ENCODE measurements at regions not wholly inside any gene's neighbourhood (a gene's known extent, or its start where the extent isn't known, plus 50 kb on each side); places are given as distances from the start of the nearest gene placed in this dataset.

- no peaks in the 10 kb centered on the region for H3K27me3 Mint-ChIP-seq
- H3K36me3 Mint-ChIP-seq = no peaks in the 10 kb centered on the region
- CTCF ChIA-PET = no interaction called here
- no peak overlapping the region for H3K4me3 Mint-ChIP-seq
- H3K4me1 Mint-ChIP-seq = no peaks in the 10 kb centered on the region
- no peak for DNase-seq
- no peak overlapping the region for H3K27ac Mint-ChIP-seq
- peaks cover 8% of the 10 kb centered on the region for H3K9me3 Mint-ChIP-seq
Observed at GRCh38 chr1:2934642-2935081, 86.6 kb upstream of the ACTRT2 start.

DNA sequence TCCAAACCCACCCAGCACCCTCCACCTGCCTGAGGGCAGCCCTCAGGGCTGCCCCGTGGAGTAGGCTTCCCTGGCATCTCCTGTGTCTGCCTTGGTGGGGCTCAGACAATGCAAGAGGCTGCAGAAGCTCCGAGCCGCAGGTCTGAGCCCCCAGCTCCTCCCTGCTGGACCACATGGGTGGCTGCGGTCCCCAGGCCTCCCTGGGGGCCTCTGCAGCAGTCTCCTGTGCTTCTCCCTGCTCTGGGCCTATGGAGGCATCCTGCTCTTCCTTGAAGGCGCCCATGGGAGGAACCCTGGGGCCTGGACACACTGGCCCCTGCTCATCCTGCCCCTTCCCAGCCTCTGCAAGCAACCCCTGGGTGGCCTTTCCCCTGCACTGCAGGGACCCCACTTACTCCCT is 86.1 kb upstream of the ACTRT2 start:
- H3K4me3 Mint-ChIP-seq = no peak overlapping the region
- CTCF ChIA-PET = no interaction called here
- no peak for DNase-seq
- H3K4me1 Mint-ChIP-seq = no peaks in the 10 kb centered on the region
- peaks cover 8% of the 10 kb centered on the region for H3K9me3 Mint-ChIP-seq
- no peaks in the 10 kb centered on the region for H3K36me3 Mint-ChIP-seq
- no peaks in the 10 kb centered on the region for H3K27me3 Mint-ChIP-seq
- no peak overlapping the region for H3K27ac Mint-ChIP-seq

DNA sequence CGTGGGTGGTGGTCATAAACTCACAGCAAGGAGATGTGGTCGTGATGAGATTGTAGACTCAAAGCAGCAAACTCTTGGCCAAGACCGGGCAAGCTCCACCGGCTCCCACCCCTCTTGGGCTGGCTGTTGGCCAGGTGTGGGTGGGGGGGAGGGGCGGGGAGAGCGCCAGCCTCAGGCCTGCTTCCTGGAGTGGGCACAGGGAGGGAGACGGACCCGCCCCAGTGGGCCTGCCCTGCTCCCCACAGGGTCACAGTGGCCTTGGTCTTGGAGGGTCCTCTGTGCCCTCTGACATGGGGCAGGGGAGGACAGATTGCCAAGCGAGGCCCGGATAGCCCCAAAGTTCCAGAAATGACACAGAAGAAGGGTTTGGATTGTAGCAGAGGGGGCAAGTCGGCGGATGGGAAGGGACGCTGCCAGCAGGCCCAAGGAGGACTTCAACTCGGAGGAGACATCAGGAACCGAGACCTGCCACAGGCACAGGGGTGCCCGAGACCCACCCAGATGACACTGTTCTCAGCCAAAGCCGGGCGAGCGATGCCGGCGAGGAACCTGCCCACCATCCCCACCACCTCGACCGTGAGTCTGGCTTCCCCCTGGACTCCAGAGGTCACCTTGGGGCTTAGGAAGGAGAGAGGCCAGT is 85.4 kb upstream of the ACTRT2 start:
- H3K36me3 Mint-ChIP-seq = no peaks in the 10 kb centered on the region
- H3K9me3 Mint-ChIP-seq = peaks cover 8% of the 10 kb centered on the region
- H3K27me3 Mint-ChIP-seq = no peaks in the 10 kb centered on the region
- CTCF ChIA-PET = no interaction called here
- no peaks in the 10 kb centered on the region for H3K4me1 Mint-ChIP-seq
- no peak overlapping the region for H3K4me3 Mint-ChIP-seq
- no peak overlapping the region for H3K27ac Mint-ChIP-seq
- DNase-seq = no peak

- no peaks in the 10 kb centered on the region for H3K36me3 Mint-ChIP-seq
- no peaks in the 10 kb centered on the region for H3K27me3 Mint-ChIP-seq
- H3K4me1 Mint-ChIP-seq = no peaks in the 10 kb centered on the region
- CTCF ChIA-PET = no interaction called here
- peaks cover 11% of the 10 kb centered on the region for H3K9me3 Mint-ChIP-seq
- DNase-seq = no peak
- H3K27ac Mint-ChIP-seq = no peak overlapping the region
- no peak overlapping the region for H3K4me3 Mint-ChIP-seq
Observed at GRCh38 chr1:2936559-2937515, 84.4 kb upstream of the ACTRT2 start.

- Mint-ChIP-seq H3K4me3 (no peak overlapping the region), H3K4me1 (no peaks in the 10 kb centered on the region), H3K27me3 (no peaks in the 10 kb centered on the region), H3K36me3 (no peaks in the 10 kb centered on the region), H3K9me3 (peaks cover 13% of the 10 kb centered on the region), H3K27ac (no peak overlapping the region)
- no peak for DNase-seq
- CTCF ChIA-PET = no interaction called here
Observed at GRCh38 chr1:2937805-2938204, 83.5 kb upstream of the ACTRT2 start.

GRCh38 chr1:2939041-2939552 is 82.2 kb upstream of the ACTRT2 start:
- no peaks in the 10 kb centered on the region for H3K4me1 Mint-ChIP-seq
- CTCF ChIA-PET = interaction anchor here (0.6 kb wide), 1 partner anchor 470 kb away, joined by 3 read pairs; no protein-coding TSS in a partner anchor
- H3K27ac Mint-ChIP-seq = no peak overlapping the region
- H3K9me3 Mint-ChIP-seq = peaks cover 13% of the 10 kb centered on the region
- H3K27me3 Mint-ChIP-seq = no peaks in the 10 kb centered on the region
- H3K36me3 Mint-ChIP-seq = no peaks in the 10 kb centered on the region
- no peak overlapping the region for H3K4me3 Mint-ChIP-seq
- DNase-seq = no peak

DNA sequence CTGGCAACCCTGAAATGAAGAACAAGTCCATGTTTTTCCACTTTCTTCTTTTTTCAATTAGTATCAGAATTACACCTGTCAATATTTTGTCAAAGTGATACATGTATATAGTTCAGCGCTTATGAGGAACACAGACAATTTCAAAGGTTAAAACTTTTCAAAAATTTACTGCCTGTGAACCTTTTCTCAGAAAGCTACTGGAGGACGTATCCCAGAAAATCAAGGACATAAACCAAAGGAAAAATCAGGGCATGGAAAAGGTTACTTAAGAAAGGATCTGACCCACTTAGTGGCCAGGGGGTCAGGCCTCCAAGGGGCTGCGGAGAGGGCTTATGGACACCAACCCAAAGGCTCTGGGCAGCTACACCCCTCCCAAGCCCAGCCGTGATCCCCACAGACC is 81.1 kb upstream of the ACTRT2 start:
- H3K27ac Mint-ChIP-seq = no peak overlapping the region
- H3K4me3 Mint-ChIP-seq = no peak overlapping the region
- H3K4me1 Mint-ChIP-seq = no peaks in the 10 kb centered on the region
- H3K27me3 Mint-ChIP-seq = no peaks in the 10 kb centered on the region
- no peak for DNase-seq
- CTCF ChIA-PET = no interaction called here
- peaks cover 13% of the 10 kb centered on the region for H3K9me3 Mint-ChIP-seq
- no peaks in the 10 kb centered on the region for H3K36me3 Mint-ChIP-seq

GRCh38 chr1:2941040-2941439 is 80.2 kb upstream of the ACTRT2 start:
- Mint-ChIP-seq H3K27me3 (no peaks in the 10 kb centered on the region), H3K36me3 (no peaks in the 10 kb centered on the region), H3K9me3 (peaks cover 13% of the 10 kb centered on the region), H3K4me1 (no peaks in the 10 kb centered on the region), H3K4me3 (no peak overlapping the region), H3K27ac (no peak overlapping the region)
- no peak for DNase-seq
- CTCF ChIA-PET = no interaction called here

DNA sequence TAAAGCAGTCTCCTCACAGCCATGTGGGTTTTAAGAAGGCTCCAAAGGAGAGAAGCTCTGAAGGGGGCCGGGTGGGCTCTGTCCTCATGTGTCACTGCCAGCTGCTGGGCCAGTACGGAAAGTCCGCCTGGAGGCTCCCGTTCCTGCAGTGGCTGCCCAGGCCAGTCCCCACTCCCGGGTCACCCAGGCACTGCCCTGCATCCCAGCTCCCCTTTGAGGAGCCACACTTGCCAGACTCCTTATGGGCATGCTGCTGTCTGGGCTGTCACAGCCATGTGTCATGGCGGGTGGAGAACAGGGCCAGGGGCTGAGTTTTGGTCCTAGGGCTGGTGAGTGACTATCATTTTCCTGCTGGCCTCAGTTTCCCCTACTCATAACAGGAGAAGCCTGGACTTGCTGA is 79.4 kb upstream of the ACTRT2 start:
- Mint-ChIP-seq H3K4me1 (no peaks in the 10 kb centered on the region), H3K9me3 (peaks cover 13% of the 10 kb centered on the region), H3K4me3 (no peak overlapping the region), H3K36me3 (no peaks in the 10 kb centered on the region), H3K27ac (no peak overlapping the region), H3K27me3 (peaks cover under 1% of the 10 kb centered on the region)
- CTCF ChIA-PET = no interaction called here
- DNase-seq = no peak

DNA sequence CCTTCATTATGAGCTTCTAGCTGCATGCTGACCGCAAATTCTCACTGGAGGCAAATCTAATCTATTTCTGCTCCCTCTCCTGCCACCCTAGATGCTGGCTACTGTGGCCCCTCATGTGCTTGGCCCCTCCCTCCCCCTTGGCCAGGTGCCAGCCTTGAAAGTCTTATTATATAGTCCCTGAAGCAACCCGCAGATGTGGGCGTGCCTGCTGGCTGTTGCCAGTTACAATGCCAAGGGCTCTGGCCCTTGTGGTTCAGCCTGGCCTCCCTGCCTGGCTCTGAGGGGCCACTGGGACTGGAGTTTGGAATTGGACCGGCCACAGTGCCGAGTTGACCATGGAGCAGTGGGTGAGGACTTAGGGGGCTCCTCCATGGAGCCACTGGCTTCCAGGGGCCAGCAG is 78.9 kb upstream of the ACTRT2 start:
- no peaks in the 10 kb centered on the region for H3K36me3 Mint-ChIP-seq

DNA sequence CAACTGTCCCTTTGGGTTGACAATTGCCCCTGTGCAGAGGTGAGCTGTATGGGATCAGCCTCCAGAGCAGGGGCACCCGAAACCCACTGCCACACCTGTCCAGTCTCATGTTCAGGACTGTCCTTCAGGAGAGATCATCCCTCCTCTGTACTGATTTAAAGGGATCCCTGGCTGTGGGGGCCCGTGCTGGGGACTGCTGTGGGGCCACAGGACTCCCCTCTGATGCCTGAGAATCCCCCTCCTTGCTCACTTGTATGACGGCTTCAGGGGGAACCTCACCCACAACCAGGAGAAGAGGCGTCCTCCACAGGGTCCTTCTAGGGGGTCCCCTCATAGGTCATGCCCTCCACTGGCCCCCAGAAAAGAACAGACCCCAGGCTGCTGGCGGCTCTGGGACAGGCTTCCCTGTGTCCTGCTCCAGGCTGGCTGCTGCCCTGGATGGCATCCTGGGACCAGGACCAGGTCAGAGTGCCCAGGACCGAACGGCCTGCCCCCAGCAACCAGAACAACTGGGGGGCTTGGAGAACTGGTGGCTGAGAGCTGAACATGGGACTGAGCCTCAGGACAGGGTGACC is 77.5 kb upstream of the ACTRT2 start:
- no peak overlapping the region for H3K27ac Mint-ChIP-seq

More for the DNA sequence above, 78.9 kb upstream of the ACTRT2 start:
- Mint-ChIP-seq H3K4me3 (no peak overlapping the region), H3K27ac (no peak overlapping the region), H3K4me1 (no peaks in the 10 kb centered on the region), H3K9me3 (peaks cover 13% of the 10 kb centered on the region), H3K27me3 (peaks cover 5% of the 10 kb centered on the region)
- CTCF ChIA-PET = no interaction called here
- no peak for DNase-seq

GRCh38 chr1:2944705-2945104 is 76.6 kb upstream of the ACTRT2 start:
- Mint-ChIP-seq H3K36me3 (no peaks in the 10 kb centered on the region), H3K27ac (no peak overlapping the region), H3K4me1 (no peaks in the 10 kb centered on the region), H3K27me3 (peaks cover 9% of the 10 kb centered on the region), H3K4me3 (no peak overlapping the region), H3K9me3 (peaks cover 5% of the 10 kb centered on the region)
- DNase-seq = peak; percentile 11
- CTCF ChIA-PET = no interaction called here

More for the DNA sequence above, 77.5 kb upstream of the ACTRT2 start:
- H3K9me3 Mint-ChIP-seq = peaks cover 5% of the 10 kb centered on the region
- no peak overlapping the region for H3K4me3 Mint-ChIP-seq
- CTCF ChIA-PET = no interaction called here
- H3K27me3 Mint-ChIP-seq = peaks cover 9% of the 10 kb centered on the region
- H3K4me1 Mint-ChIP-seq = no peaks in the 10 kb centered on the region
- DNase-seq = no peak
- H3K36me3 Mint-ChIP-seq = no peaks in the 10 kb centered on the region

- Mint-ChIP-seq H3K27me3 (peaks cover 9% of the 10 kb centered on the region), H3K4me1 (no peaks in the 10 kb centered on the region), H3K27ac (no peak overlapping the region), H3K4me3 (no peak overlapping the region), H3K9me3 (peaks cover 5% of the 10 kb centered on the region), H3K36me3 (no peaks in the 10 kb centered on the region)
- DNase-seq = no peak
- CTCF ChIA-PET = no interaction called here
Observed at GRCh38 chr1:2945821-2946231, 75.4 kb upstream of the ACTRT2 start.

DNA sequence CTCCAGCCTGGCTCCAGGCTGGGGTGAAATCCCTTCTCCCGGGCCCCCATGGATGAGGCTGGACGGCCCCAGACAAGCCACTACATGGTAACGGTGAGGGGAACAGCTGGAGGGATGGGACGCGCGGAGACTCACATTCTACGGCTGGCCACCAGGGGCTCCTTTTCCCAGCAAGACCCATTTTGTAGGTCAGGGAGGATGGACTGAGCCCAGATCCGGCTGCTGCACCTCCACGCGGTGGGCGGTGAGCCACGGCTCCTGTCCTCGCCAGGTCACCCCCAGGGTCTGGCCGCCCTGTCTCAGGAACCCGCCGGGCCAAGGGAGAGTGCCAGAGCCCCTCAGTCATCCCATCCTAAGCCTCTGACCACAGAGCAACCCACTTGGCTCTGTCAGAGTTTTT is 75.0 kb upstream of the ACTRT2 start:
- no peaks in the 10 kb centered on the region for H3K36me3 Mint-ChIP-seq
- peaks cover 9% of the 10 kb centered on the region for H3K27me3 Mint-ChIP-seq
- H3K27ac Mint-ChIP-seq = no peak overlapping the region
- H3K4me3 Mint-ChIP-seq = no peak overlapping the region
- DNase-seq = no peak
- CTCF ChIA-PET = no interaction called here
- no peaks in the 10 kb centered on the region for H3K4me1 Mint-ChIP-seq
- H3K9me3 Mint-ChIP-seq = peaks cover 5% of the 10 kb centered on the region

All from activated naive CD4-positive, alpha-beta T cell treated with anti-CD3 and anti-CD28 coated beads, Interleukin-2, amount 10 ng/mL, durations not matched to agents 7 days and 5 days (primary cell).